Tibial nerve (tissue), 4 donors: ENCODE measurements at regions not wholly inside any gene's neighbourhood (a gene's known extent, or its start where the extent isn't known, plus 50 kb on each side); places are given as distances from the start of the nearest gene placed in this dataset.

Experiments
- DNase-seq, 2 donors: peaks; one replicate each; pipeline ENCODE4 v3.0.0-alpha.2; 2019; ENCODE audit warnings: low spot score in 2 of 2
- H3K27ac ChIP-seq, 4 donors: fragments of 200-600 bp; sonication (generic) in 3 of 4; one replicate each; pipeline ENCODE4 v1.5.1; 2017 to 2019; ENCODE audit warnings: mild to moderate bottlenecking in 1 of 4
- H3K27me3 ChIP-seq, 2 donors: fragments of 200-600 bp; sonication (generic) in 1 of 2; one replicate each; pipeline versions ENCODE4 v1.5.1 to v1.6.0; 2017 to 2019
- H3K36me3 ChIP-seq, 3 donors: fragments of 200-600 bp; sonication (generic); one replicate each; pipeline ENCODE4 v1.5.1; 2018 to 2019
- H3K4me1 ChIP-seq, 4 donors: fragments of 200-600 bp; sonication (generic) in 3 of 4; one replicate each; pipeline ENCODE4 v1.5.1; 2017 to 2019
- H3K4me3 ChIP-seq, 4 donors: fragments of 200-600 bp; sonication (generic) in 3 of 4; one replicate each; pipeline ENCODE4 v1.5.1; 2017 to 2019; ENCODE audit warnings: mild to moderate bottlenecking in 1 of 4, moderate library complexity in 1 of 4
- H3K9me3 ChIP-seq, 4 donors: fragments of 200-600 bp; sonication (generic) in 3 of 4; one replicate each; pipeline ENCODE4 v1.5.1; 2017 to 2019
- CTCF ChIP-seq, 5 experiments: fragments of 200-600 bp in 3 of 5; fragments of 450-650 bp in 2 of 5; sonication (generic) in 3 of 5; IDR thresholded peaks; one replicate each; pipeline ENCODE4 v1.5.1; 2016 to 2019; ENCODE audit warnings: antibody characterized with exemption in 5 of 5, mild to moderate bottlenecking in 3 of 5, moderate library complexity in 2 of 5
- EP300 ChIP-seq, 2 donors: sonication (generic); formaldehyde crosslinking; IDR thresholded peaks; one replicate each; pipeline ENCODE4 v1.6.1; 2017; ENCODE audit warnings: antibody characterized with exemption in 2 of 2, mild to moderate bottlenecking in 1 of 2
- POLR2A ChIP-seq, 2 donors: fragments of 450-650 bp; IDR thresholded peaks; one replicate each; pipeline ENCODE4 v1.6.1; 2017; ENCODE audit warnings: antibody characterized with exemption in 2 of 2, mild to moderate bottlenecking in 2 of 2, moderate library complexity in 2 of 2
- WGBS, 2 donors: methylation state at CpG; one replicate each; pipeline ENCODE4 v1.1.5; 2018; 5-methylcytosine and 5-hydroxymethylcytosine counted together

- Histone ChIP-seq H3K36me3 (no peaks in the 10 kb centered on the region), H3K27ac (no peak overlapping the region), H3K27me3 (no peaks in the 10 kb centered on the region), H3K4me1 (no peaks in the 10 kb centered on the region), H3K9me3 (peaks cover 0 to 8% (median 0%) of the 10 kb centered on the region in 4 donors), H3K4me3 (no peak overlapping the region)
- WGBS, 2 donors: 83 to 84% methylated on average over 6 of the region's 6 CpGs
- TF ChIP-seq POLR2A (IDR thresholded peaks at IDR 0.05) (no peak), CTCF (IDR thresholded peaks at IDR 0.05) (no peak), EP300 (IDR thresholded peaks at IDR 0.05) (no peak)
- DNase-seq: no peak
Measured at GRCh38 chr5:154559398-154560276, 81.6 kb upstream of the HAND1 start.

- no peak overlapping the region for H3K27ac ChIP-seq
- TF ChIP-seq CTCF (IDR thresholded peaks at IDR 0.05): no peak
- TF ChIP-seq POLR2A (IDR thresholded peaks at IDR 0.05): no peak
- TF ChIP-seq EP300 (IDR thresholded peaks at IDR 0.05): no peak
- no peaks in the 10 kb centered on the region for H3K4me1 ChIP-seq
- WGBS, 2 donors: 91 to 93% methylated on average over 1 of the region's 1 CpG
- H3K27me3 ChIP-seq: no peaks in the 10 kb centered on the region
- no peak for DNase-seq
- H3K9me3 ChIP-seq: peaks cover 0 to 23% (median 3%) of the 10 kb centered on the region in 4 donors
- no peaks in the 10 kb centered on the region for H3K36me3 ChIP-seq
- H3K4me3 ChIP-seq: no peak overlapping the region
Measured at GRCh38 chr5:154557548-154557947, 79.5 kb upstream of the HAND1 start.

- WGBS, 2 donors: 83 to 86% methylated on average over 1 of the region's 1 CpG
Measured at GRCh38 chr5:154547551-154547950, 69.5 kb upstream of the HAND1 start.

GRCh38 chr5:154546719-154547118, 68.7 kb upstream of the HAND1 start:
- no peaks in the 10 kb centered on the region for H3K36me3 ChIP-seq
- no peaks in the 10 kb centered on the region for H3K27me3 ChIP-seq
- DNase-seq: no peak
- no peak overlapping the region for H3K27ac ChIP-seq
- H3K4me1 ChIP-seq: peaks cover 0 to 22% (median 0%) of the 10 kb centered on the region in 4 donors
- H3K9me3 ChIP-seq: no peaks in the 10 kb centered on the region
- no peak overlapping the region for H3K4me3 ChIP-seq
- no peak for TF ChIP-seq POLR2A (IDR thresholded peaks at IDR 0.05)
- no peak for TF ChIP-seq CTCF (IDR thresholded peaks at IDR 0.05)
- TF ChIP-seq EP300 (IDR thresholded peaks at IDR 0.05): no peak
- 72 to 75% methylated on average over 5 of the region's 5 CpGs for WGBS, 2 donors

More at GRCh38 chr5:154547551-154547950, 69.5 kb upstream of the HAND1 start:
- TF ChIP-seq CTCF (IDR thresholded peaks at IDR 0.05): no peak
- TF ChIP-seq POLR2A (IDR thresholded peaks at IDR 0.05): no peak
- TF ChIP-seq EP300 (IDR thresholded peaks at IDR 0.05): no peak
- peaks cover 0 to 13% (median 0%) of the 10 kb centered on the region in 4 donors for H3K4me1 ChIP-seq
- no peaks in the 10 kb centered on the region for H3K9me3 ChIP-seq
- H3K36me3 ChIP-seq: no peaks in the 10 kb centered on the region
- no peak overlapping the region for H3K4me3 ChIP-seq
- no peaks in the 10 kb centered on the region for H3K27me3 ChIP-seq
- H3K27ac ChIP-seq: no peak overlapping the region
- no peak for DNase-seq

- TF ChIP-seq POLR2A (IDR thresholded peaks at IDR 0.05) (no peak), CTCF (IDR thresholded peaks at IDR 0.05) (no peak), EP300 (IDR thresholded peaks at IDR 0.05) (no peak)
- WGBS, 2 donors: 85 to 93% methylated on average over 3 of the region's 3 CpGs
Measured at GRCh38 chr5:154544646-154545045, 66.6 kb upstream of the HAND1 start.

More at GRCh38 chr5:154544646-154545045, 66.6 kb upstream of the HAND1 start:
- no peaks in the 10 kb centered on the region for H3K36me3 ChIP-seq
- peaks cover 0 to 3% of the 10 kb centered on the region in 2 donors for H3K27me3 ChIP-seq
- no peak for DNase-seq
- H3K4me1 ChIP-seq: peaks cover 0 to 24% (median 0%) of the 10 kb centered on the region in 4 donors
- H3K27ac ChIP-seq: no peak overlapping the region
- no peak overlapping the region for H3K4me3 ChIP-seq
- no peaks in the 10 kb centered on the region for H3K9me3 ChIP-seq
